ENCODE measurements at regions not wholly inside any gene's neighbourhood (a gene's known extent, or its start where the extent isn't known, plus 50 kb on each side); places are given as distances from the start of the nearest gene placed in this dataset.

DNA sequence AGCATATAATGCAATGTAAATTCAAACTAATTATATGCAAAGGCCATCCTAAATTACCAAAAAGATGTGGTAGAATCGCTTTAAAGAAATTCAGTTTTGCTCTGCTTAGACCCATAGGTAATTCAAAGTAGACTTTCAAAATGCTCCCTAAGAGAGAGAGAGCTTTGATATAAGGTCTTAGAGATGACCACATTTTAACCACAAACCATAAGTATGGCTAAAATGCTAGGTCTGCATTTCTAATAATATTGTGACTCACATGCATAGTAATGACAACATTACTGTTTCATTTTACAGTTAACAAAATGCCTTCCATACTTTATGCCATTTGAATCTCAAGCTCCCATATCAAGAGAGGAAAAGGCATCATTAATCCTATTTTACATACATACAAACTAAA is 144.5 kb downstream of the RAD51AP2 start:
- peaks cover 2 to 10% of the 10 kb centered on the region in 2 experiments; a peak in 4 of 5 replicates for H3K9me3 Mint-ChIP-seq

More for the DNA sequence above, 144.5 kb downstream of the RAD51AP2 start:
- Mint-ChIP-seq H3K27me3 (ENCODE audit: low read depth) (no peaks in the 10 kb centered on the region), H3K4me3 (no peak overlapping the region), H3K4me1 (peaks cover 2% of the 10 kb centered on the region in 2 experiments; a peak in 2 of 4 replicates), H3K27ac (no peak overlapping the region), H3K36me3 (ENCODE audit: insufficient read depth in 1 of 3, low read depth in 3 of 3) (no peaks in the 10 kb centered on the region; a peak in 3 of 7 replicates)
- Histone ChIP-seq H4K91ac (ENCODE audit: insufficient read length, low read depth, low read length) (no peak overlapping the region), H3K14ac (ENCODE audit: insufficient read depth, low read length) (no peak overlapping the region), H2BK120ac (ENCODE audit: low read depth, low read length, poor library complexity, severe bottlenecking) (no peak overlapping the region), H3K4ac (ENCODE audit: low read depth, low read length) (no peak overlapping the region), H4K5ac (ENCODE audit: insufficient read length, low read depth, low read length) (no peak overlapping the region), H2BK12ac (ENCODE audit: insufficient read length, low read depth, low read length) (no peak overlapping the region), H2BK20ac (ENCODE audit: low read depth, low read length, poor library complexity, severe bottlenecking) (no peak overlapping the region), H4K8ac (replicated peaks; ENCODE audit: insufficient read length, low read depth, low read length) (no peak overlapping the region), H3K4me1 (ENCODE audit: insufficient read depth, low read length) (no peaks in the 10 kb centered on the region), H3K23ac (ENCODE audit: insufficient read length, low read depth, low read length) (no peak overlapping the region), H3K79me2 (ENCODE audit: insufficient read depth, low read length) (no peaks in the 10 kb centered on the region), H3K18ac (ENCODE audit: insufficient read length, low read depth, low read length) (no peak overlapping the region), H3K27ac (ENCODE audit: insufficient read length, low read depth, low read length) (no peak overlapping the region), H2BK15ac (ENCODE audit: low read depth, low read length) (no peak overlapping the region), H2AFZ (ENCODE audit: low read length) (no peak overlapping the region), H3K79me1 (ENCODE audit: insufficient read depth, low read depth, low read length, poor library complexity, severe bottlenecking) (no peaks in the 10 kb centered on the region), H2AK5ac (ENCODE audit: insufficient read length, low read length) (no peak overlapping the region), H3K4me2 (ENCODE audit: insufficient read depth, insufficient read length, low read length) (no peak overlapping the region), H3K9ac (ENCODE audit: extremely low read depth, insufficient read length, low read length) (no peak overlapping the region), H3K56ac (ENCODE audit: insufficient read length, low read depth, low read length) (no peak overlapping the region), H2BK5ac (ENCODE audit: insufficient read length, low read length) (no peak overlapping the region), H4K20me1 (ENCODE audit: control insufficient read depth, insufficient read depth, insufficient read length) (no peaks in the 10 kb centered on the region), H3K27me3 (ENCODE audit: insufficient read depth, low read length) (no peaks in the 10 kb centered on the region), H3K9me3 (ENCODE audit: control insufficient read depth, low read depth, low read length) (no peaks in the 10 kb centered on the region), H3K23me2 (ENCODE audit: insufficient read length, low read depth, low read length, poor library complexity, severe bottlenecking) (no peaks in the 10 kb centered on the region), H3T11ph (ENCODE audit: low read length) (no peak overlapping the region)
- no CpG with 5 or more reads among the region's 1 CpG for WGBS (ENCODE audit: extremely low coverage, insufficient read length, low lambda C conversion rate)
- TF ChIP-seq, protein P1, sequence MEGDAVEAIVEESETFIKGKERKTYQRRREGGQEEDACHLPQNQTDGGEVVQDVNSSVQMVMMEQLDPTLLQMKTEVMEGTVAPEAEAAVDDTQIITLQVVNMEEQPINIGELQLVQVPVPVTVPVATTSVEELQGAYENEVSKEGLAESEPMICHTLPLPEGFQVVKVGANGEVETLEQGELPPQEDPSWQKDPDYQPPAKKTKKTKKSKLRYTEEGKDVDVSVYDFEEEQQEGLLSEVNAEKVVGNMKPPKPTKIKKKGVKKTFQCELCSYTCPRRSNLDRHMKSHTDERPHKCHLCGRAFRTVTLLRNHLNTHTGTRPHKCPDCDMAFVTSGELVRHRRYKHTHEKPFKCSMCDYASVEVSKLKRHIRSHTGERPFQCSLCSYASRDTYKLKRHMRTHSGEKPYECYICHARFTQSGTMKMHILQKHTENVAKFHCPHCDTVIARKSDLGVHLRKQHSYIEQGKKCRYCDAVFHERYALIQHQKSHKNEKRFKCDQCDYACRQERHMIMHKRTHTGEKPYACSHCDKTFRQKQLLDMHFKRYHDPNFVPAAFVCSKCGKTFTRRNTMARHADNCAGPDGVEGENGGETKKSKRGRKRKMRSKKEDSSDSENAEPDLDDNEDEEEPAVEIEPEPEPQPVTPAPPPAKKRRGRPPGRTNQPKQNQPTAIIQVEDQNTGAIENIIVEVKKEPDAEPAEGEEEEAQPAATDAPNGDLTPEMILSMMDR (conservative IDR thresholded peaks at IDR 0.05) = no peak
- no peak for DNase-seq

All from H9 (cell line).